ENCODE measurements at regions not wholly inside any gene's neighbourhood (a gene's known extent, or its start where the extent isn't known, plus 50 kb on each side); places are given as distances from the start of the nearest gene placed in this dataset.
A peak's percentile ranks its signal among the peaks of the same experiment; 100 is the strongest.
"Not testable (repeated sequence)": the region's sequence is repeated elsewhere in the genome, so short reads cannot be mapped to it uniquely, and the experiment has no call there.

DNA sequence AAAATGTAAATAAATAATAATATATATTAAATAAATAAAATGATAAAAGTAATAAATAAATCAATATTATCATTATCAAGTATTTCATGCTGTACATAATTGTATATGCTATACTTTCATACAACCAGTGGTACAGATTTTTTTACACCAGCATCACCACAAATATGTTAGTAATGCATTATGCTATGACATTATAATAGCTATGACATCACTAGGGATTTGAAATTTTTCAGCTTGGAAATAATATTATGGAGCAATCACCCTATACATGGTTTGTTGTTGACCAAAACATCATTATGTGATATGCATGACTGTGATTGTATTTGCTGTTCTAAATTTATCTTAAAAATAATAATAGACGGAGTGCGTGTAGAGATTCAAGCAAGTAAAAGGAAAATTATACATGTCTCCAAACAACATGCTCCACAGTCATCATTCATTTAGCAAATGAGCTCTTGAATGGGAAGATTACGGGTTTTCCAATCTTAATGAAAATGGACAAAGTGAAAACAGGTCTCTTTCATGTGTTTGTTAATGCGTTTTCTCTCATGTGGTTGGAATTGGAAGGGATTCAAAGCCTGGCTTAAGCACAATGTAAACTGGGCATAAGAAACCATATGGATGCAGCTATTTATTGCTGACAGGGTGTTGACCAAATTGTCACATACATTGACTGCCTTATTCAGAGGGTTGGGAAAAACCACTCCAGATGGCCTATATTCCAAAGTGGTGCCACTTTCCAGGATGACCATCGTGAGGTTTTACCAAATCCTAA, 643.0 kb upstream of the RGMB start:
- no peak for DNase-seq

DNA sequence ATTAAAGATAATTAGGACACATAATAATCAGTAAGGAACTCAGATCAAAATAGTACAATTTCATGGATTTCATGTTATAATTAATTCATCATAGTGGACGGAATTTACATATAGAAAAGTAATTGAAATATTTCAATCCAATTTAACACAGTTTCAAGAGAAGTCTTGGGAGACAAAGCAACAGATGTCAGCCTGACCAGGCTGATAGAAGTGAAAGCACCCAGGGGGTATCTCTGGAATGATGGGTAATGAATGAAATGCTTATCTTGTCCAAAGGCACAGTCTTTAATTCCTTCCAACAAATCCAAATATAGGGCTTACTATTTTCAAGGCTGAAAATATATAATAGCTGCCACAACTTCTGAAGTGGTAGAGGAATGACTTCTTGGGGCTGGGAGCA, 629.3 kb upstream of the RGMB start:
- DNase-seq, result no peak

DNA sequence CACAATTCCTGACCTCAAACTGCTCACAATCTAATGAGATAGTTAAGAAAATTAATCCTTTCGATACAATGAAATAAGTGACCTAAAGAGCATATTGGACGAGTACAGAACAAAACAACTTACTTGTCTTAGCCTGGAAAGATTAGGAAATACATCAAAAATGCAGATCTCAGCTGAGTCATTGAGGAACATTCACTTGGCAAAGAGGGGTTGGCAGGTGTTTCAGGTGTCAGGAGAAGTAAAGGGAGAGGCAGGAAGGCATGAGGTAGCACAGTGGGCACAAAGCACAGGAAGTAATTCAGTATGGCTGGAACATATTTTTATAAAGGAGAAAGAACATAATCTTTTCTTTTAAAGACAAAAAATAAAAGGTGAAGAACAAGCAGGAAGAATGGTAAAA, 628.8 kb upstream of the RGMB start:
- no peak for DNase-seq

DNA sequence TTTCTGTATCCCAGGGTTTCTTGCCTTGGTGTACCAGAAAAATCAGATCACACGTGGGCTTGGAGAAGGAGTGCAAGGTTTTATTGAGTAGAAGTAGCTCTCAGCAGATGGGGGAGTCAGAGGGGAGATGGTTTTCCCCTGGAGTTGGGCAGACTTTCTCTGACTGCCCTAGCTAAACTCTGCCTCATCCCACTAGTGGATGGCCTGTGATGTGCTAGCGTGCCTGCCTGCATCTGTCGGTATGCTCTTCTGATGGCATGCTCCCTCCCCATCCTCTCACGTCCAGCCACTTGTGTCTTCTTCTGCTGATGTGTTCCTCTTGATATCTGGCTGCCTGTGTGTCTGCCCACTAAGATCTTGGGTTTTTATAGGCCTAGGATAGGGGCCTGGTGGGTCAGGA, 616.1 kb upstream of the RGMB start:
- DNase-seq, result no peak

DNA sequence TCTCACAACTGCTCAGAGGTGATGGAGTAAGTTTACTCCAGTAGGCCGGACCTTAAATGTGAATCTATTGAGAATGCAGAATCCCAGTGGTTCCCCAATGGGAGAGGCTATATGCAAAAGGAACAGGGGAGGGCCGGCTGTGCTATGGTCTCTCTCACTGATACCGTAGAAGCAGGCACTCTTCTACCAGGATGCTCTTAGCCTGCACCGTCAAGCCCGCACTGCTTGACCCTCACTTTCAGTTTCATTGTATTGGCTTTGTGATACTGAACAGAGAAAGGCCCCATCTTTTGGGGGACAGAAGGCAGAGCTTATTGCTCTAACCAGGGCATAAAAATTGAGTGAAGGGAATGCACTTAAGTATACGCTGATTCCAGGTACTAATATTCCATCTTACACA, 615.0 kb upstream of the RGMB start:
- no peak for DNase-seq

DNA sequence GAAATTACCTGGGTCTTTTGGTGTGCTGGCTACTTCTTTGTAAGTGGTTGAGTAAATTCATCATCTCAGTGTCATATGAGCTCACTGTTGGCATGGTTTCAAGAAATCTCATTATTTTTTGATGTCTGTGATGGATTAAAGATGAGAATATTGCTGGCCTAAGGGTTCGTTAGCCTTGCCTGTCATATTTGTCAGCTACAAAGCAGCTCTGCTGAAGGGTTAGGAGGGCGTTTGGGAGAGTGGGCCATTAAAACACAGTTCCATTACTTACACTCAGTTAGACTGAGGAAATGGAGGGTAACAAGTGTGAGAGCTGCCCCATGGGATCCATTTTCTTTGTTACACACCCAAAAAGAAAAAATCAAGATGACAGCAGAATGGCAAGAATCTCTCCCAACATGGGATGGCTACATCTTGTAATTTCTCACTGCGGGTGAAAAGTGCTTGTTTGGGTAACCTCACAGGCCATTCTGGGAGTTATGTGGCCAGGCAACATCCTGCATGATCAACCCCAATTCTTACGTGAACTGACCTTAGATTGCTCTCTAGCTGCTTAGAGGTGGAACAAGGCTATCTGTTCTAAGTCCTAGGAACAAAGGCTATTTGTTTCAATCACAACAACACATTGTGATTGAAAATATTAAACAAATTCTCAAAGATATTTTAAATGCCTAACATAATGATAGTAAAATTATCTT, 609.5 kb upstream of the RGMB start:
- no peak for DNase-seq

DNA sequence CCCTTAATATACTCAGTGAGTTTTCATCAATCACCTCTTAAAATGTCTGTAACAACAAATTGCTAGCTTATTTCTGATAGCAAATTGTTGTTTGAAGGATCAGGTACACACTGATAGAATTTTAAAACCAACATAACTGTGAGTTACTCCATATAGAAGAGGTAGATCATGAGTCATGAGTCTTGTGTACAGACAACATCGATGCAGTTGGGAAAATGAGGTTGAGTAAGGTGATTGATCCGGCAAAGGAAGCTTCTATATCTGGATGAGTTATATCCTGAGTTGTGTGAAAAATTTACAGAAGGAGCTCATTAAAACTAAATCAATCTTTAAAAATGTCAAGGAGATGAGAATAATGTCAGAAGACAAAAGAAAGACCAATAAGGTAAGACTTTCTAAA, 604.6 kb upstream of the RGMB start:
- no peak for DNase-seq

DNA sequence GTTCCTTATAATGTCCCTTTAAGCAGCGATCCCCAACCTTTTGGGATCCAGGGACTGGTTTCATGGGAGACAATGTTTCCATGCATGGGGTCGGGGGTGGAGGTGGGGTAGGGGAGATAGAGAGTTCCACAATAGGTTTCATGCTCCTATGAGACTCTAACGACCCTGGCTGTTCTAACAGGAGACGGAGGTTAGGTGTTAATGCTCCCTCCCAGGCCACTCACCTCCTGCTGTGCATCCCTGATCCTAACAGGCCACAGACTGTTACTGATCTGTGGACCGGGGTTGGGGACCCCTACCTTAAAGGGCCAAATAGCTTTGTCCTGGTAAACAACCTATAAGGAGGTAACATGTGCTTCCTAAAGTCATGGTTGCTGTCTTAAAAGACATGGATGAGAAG, 602.5 kb upstream of the RGMB start:
- no peak for DNase-seq

DNA sequence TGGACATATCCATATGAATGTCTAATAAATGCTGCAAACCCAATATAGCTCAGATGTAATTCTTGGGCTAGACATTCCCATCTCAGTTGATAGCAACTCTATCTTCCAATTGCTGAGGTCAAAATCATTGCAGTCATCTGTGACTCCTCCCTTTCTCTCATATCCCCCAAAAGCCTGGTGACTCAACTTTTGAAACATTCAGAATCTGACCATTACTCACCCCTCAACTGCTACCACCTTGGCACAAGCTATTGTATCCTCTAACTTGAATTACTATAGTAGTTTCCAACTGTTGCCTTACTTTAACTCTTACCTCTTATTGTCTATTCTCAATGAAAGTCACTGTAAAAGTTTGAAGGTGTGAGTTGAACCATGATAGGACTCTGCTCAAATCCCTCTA, 600.1 kb upstream of the RGMB start:
- no peak for DNase-seq

DNA sequence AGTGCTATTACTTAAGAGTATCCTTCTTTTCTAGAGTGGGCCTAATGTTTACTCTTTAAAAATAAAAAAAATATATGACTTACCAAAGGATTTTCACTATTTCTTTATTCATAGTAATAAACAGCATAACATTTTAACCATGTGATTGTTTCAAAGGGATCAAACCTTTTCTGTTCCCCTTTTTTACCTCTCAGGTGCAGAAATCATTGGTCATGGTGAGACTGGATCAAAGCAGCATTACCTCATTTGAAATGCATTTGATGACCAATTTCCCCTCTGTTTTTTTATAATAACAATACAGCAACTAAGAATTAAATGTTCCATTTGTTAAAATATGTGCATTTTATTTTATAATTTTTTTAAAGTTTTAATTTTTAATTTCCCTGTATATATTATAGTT, 598.0 kb upstream of the RGMB start:
- no peak for DNase-seq

DNA sequence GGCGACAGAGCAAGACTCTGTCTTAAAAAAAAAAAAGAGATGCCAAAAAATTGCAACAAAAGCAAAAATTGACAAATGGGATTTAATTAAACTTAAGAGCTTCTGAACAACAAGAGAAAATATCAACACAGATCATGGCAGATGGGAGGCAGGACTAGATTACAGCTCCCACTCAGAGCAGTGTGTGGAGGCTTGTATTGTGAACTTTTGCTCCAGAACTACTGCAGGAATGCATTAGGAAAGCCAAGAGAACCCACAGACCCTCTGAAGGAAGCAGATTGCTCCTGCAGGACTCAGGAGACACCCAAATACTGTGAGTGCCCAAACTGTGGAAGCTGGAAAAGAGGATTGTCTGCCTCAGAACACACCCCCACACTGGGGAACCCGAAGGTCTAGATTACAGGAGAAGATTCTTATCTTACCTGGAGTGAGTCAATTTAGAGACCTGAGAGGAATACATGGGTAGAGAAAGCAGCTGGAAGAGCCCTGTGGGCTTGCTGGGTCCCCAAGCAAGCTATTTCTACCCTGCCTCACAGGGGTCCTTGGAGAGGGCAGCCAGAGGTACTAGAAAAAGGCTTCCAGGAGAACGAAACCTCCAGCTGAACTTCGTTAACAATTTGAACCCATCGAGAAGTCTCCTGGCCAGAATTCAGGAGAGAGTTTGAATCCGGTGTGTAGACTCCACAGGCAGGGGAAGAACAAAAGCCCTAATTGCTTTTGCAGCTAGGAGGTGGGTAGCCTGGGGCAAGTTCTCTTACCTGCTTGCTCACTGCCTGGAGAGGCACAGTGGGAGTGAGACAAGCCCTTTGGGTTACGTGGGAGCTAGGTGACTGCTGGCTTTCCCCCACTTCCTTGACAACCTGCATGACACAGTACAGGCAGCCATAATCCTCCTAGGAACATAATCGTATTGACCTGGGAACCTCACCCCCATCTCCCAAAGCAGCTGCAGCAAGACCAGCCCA, 593.4 kb upstream of the RGMB start:
- no peak for DNase-seq

DNA sequence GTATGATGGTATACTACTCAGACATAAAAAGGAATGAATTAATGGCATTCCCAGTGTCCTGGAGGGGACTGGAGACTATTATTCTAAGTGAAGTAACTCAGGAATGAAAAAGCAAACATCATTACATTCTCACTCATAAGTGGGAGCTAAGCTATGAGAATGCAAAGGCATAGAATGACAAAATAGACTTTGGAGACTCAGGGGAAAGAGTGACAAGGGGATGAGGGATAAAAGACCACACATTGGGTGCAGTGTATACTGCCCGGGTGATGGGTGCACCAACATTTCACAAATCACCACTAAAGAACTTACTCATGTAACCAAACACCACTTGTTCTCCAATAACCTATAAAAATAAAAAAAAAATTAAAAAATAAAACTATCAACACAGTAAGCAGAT, 587.3 kb upstream of the RGMB start:
- DNase-seq, result no peak

DNA sequence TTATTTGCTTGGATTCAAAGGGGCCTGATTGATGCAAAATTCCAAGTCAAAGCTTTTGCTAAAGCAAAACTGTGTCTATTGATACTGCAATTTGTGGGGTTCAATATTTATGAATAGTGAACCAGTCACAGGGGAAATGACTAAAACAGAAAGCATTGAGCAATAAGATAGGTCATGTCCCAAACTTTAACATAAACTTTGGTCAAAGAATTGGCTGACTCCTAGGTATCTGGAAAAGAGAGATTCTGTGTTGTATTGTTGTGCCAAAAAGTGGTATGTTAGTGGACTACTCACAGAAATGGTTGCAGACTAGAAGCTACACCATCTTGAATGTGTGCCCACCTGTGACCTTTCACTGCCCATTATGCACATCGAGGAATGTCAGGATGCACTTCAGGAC, 585.5 kb upstream of the RGMB start:
- no peak for DNase-seq

DNA sequence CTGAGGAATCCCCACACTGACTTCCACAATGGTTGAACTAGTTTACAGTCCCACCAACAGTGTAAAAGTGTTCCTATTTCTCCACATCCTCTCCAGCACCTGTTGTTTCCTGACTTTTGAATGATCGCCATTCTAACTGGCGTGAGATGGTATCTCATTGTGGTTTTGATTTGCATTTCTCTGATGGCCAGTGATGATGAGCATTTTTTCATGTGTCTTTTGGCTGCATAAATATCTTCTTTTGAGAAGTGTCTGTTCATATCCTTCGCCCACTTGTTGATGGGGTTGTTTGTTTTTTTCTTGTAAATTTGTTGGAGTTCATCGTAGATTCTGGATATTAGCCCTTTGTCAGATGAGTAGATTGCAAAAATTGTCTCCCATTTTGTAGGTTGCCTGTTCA, 583.1 kb upstream of the RGMB start:
- not testable (repeated sequence) for DNase-seq

DNA sequence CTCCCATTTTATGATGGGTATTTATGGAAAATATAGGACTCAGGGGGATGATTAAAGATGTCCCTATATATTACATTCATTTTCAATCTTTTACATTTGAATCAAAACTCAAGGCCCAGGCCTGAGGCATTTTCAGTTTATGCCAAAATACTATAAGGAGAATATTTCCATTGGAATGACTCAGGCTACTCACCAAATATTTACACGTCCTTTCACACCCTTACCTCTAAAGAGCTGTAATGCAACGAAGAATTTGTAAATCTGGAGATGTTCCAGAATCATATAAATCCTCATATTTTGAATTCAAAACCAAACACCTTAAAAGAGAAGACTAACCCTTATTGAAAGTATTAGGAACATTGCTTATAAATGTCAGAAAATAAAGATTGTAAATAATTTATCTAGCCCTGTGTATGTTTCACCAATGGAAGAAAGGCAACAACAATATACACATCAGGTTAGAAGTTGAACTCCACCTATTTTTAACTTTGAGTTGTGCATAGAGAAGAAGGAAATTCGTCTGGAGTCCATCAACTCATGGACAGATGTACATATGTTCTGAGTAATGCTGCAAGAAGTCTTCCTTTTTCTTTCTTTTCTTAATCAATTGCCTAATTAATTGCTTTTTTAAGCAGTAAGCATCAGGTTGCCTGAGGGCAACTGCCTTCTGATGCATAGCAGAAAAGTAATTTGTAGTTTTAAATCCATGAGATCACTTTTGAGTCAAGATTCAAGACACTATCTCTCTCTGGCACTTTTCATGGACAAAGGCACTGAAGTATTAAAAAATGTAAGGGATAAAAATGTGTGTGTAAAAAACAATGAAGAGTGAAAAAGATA, 579.3 kb upstream of the RGMB start:
- no peak for DNase-seq

DNA sequence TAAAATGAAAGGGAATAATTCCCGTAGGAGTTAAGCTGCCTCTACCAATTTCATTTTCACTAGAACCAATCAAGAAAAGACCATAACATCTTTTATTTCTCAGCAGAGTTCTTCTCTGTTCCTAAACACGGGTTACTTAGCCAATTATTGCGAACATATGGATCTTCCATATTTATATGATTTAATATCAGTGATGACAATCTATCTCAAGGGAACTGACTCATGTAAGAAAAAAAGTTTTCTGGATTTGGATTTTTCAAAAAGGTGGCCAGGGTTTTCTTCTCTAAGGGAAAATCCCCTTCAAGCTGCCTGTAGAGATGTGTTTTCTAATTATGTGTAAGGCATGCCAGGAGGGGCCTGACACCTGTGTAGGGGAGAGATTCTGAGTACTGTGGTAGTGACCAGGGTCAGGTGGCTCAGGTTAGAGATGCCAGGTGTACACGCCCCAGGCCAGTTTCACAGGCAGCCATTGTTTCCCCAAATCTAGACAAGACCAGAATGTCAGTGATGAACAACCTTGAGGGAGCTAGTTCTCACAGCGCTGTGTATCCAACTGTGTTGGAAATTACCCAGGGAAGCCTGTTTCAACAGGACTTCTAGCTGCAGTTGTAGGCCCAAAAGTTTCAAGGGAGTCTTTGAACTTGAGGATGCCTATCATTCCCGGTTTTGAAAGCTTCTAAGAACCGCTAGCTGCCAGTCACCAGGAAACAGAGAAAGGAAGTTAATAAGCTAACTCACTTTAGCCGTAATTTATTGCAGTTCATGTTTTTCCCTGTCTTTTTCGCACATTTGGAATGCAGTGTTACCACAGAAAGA, 572.5 kb upstream of the RGMB start:
- peak; percentile 36 for DNase-seq

DNA sequence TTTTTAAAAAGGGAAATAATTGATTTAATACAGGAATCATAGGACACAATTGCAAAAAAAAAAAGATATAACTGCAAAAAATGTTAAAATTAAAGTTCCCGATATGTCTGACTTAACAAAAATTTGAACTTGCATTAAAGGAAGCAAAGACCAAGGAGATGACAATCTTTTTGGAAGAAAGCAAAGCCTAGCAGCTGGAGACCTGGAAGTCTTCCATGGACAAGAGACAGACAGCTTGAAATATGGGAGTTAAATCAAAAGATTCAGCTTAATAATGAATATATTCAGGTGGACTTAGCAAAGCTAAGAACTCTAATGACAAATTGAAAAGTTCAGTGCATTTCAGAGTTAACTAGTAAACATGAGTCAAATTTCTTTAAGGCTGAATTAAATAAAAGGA, 568.7 kb upstream of the RGMB start:
- no peak for DNase-seq

DNA sequence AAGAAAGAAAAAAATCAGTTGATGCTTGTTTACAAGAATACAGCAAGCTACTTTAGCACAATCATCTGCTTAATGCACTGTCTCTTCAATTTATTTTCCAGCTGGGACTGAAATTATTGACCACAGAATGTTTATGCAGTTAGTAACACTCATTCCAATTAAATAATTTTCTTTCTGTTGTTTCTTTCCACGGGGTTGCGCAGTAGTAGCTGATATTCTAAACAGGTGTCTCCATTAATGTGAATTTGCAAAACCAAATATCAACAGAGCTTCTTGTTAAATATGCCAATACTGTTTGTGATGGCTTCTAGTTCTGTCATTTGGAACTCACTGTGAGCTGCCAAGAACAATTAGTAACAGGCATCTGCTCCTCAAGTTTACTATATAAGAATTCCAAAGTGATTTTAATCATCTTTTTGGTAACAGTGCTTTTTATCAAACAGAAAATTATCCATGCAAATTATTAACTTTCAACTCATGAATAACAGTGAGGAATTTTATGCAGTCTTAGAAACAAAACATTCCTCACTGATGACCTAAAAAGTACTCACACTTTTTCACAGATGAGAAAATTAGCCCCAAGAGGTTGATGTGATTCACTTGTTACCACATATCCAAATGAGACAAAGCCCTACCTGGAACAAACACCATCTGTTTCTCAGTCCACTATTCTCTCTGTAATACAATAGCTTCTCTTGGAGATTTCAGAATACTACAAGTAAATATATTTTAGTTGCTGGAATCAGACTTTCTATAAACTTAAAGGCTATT, 567.6 kb upstream of the RGMB start:
- DNase-seq, result no peak

DNA sequence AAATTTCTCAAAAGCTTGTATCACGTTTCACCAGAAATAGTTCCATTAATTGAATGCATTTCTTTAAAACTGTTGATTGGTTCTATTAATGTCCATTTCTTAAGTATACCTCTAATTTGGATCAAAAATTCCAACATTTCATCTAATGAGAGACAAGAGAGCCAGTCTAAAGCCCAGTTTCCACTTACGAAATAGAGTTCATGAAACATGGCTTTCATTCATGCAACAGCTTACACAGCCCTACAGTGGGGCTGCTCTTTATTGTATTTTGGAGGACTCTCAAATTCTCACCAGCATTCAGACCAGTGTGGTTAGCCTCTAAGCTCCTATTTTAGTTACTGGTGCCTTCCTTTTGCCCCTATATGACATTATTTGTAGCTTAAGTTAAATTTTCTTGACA, 566.9 kb upstream of the RGMB start:
- DNase-seq, result no peak

DNA sequence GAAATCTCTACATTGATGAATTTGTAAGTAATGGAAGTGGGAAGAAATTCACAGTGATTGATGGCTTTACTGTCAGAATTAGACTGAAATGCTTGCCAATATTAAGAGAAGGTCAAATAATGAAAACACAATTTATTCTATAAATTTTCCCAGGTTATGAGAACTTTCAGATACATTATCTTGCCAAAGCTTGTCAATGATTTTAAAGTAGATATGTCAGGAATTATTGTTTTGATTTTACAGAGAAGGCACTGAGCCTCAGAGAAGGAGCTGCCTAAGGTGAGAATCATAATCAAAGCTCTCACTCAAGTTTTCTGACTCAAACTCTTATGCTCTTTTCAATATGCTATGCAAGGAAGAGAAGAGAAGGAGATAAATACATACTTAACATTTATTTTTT, 564.0 kb upstream of the RGMB start:
- no peak for DNase-seq
